GM12878 (cell line): ENCODE measurements at regions not wholly inside any gene's neighbourhood (a gene's known extent, or its start where the extent isn't known, plus 50 kb on each side); places are given as distances from the start of the nearest gene placed in this dataset.

ENCODE experiments used
- CTCF ChIP-seq, 3 experiments: IDR thresholded peaks in 2 of 3; conservative IDR thresholded peaks in 1 of 3; 2 replicates each; pipeline ENCODE4 v1.5.1; 2011; ENCODE audit warnings: low read depth in 3 of 3, low read length in 3 of 3, mild to moderate bottlenecking in 3 of 3, control low read depth in 2 of 3, moderate library complexity in 2 of 3, inconsistent platforms in 1 of 3, mixed read lengths in 1 of 3; ENCODE audit not compliant: control insufficient read depth in 2 of 3, insufficient read depth in 1 of 3; ENCODE audit errors: extremely low read depth in 1 of 3
- ESRRA ChIP-seq: IDR thresholded peaks from 2 replicates; pipeline ENCODE4 v1.6.1; 2012; ENCODE audit warnings: mild to moderate bottlenecking, low read length, improper control_type of control experiment
- EZH2 ChIP-seq: IDR thresholded peaks from 2 replicates; pipeline ENCODE4 v1.6.1; 2012; ENCODE audit warnings: low read depth, mild to moderate bottlenecking, control low read depth, inconsistent platforms, low read length, borderline replicate concordance; ENCODE audit not compliant: control insufficient read depth
- NBN ChIP-seq: fragments of 450-650 bp; IDR thresholded peaks from 2 replicates; pipeline ENCODE4 v1.6.1; 2016
- SIN3A ChIP-seq: IDR thresholded peaks from 2 replicates; pipeline ENCODE4 v1.6.1; 2012; ENCODE audit warnings: low read depth, low read length, improper control_type of control experiment
- TCF12 ChIP-seq: IDR thresholded peaks from 2 replicates; pipeline ENCODE4 v1.6.1; 2011; ENCODE audit warnings: low read depth, mild to moderate bottlenecking, low read length
- TF ChIP-seq, protein P1 (sequence below): fragments of 450-650 bp; IDR thresholded peaks from 2 replicates; pipeline ENCODE4 v1.6.1; 2017; ENCODE audit warnings: antibody characterized with exemption, mild to moderate bottlenecking, moderate library complexity
- TF ChIP-seq, protein P2 (sequence below): IDR thresholded peaks from 2 replicates; pipeline ENCODE4 v1.6.1; 2012; ENCODE audit warnings: low read depth, low read length, improper control_type of control experiment
- TF ChIP-seq, protein P3 (sequence below): IDR thresholded peaks from 2 replicates; pipeline ENCODE4 v1.6.1; 2011; ENCODE audit warnings: low read depth, low read length, improper control_type of control experiment, borderline replicate concordance

- TF ChIP-seq CTCF (IDR thresholded peaks at IDR 0.05 in 2 of 3, conservative IDR thresholded peaks at IDR 0.05 in 1 of 3; ENCODE audit: control insufficient read depth in 2 of 3, extremely low read depth in 1 of 3, insufficient read depth in 1 of 3, low read depth in 3 of 3, low read length in 3 of 3) = no peak
- TF ChIP-seq TCF12 = no peak
- TF ChIP-seq, protein P1, sequence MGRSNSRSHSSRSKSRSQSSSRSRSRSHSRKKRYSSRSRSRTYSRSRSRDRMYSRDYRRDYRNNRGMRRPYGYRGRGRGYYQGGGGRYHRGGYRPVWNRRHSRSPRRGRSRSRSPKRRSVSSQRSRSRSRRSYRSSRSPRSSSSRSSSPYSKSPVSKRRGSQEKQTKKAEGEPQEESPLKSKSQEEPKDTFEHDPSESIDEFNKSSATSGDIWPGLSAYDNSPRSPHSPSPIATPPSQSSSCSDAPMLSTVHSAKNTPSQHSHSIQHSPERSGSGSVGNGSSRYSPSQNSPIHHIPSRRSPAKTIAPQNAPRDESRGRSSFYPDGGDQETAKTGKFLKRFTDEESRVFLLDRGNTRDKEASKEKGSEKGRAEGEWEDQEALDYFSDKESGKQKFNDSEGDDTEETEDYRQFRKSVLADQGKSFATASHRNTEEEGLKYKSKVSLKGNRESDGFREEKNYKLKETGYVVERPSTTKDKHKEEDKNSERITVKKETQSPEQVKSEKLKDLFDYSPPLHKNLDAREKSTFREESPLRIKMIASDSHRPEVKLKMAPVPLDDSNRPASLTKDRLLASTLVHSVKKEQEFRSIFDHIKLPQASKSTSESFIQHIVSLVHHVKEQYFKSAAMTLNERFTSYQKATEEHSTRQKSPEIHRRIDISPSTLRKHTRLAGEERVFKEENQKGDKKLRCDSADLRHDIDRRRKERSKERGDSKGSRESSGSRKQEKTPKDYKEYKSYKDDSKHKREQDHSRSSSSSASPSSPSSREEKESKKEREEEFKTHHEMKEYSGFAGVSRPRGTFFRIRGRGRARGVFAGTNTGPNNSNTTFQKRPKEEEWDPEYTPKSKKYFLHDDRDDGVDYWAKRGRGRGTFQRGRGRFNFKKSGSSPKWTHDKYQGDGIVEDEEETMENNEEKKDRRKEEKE = no peak
- no peak for TF ChIP-seq ESRRA
- no peak for TF ChIP-seq SIN3A
- TF ChIP-seq, protein P2, sequence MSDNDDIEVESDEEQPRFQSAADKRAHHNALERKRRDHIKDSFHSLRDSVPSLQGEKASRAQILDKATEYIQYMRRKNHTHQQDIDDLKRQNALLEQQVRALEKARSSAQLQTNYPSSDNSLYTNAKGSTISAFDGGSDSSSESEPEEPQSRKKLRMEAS = no peak
- no peak for TF ChIP-seq EZH2
- TF ChIP-seq NBN = no peak
- TF ChIP-seq, protein P3, sequence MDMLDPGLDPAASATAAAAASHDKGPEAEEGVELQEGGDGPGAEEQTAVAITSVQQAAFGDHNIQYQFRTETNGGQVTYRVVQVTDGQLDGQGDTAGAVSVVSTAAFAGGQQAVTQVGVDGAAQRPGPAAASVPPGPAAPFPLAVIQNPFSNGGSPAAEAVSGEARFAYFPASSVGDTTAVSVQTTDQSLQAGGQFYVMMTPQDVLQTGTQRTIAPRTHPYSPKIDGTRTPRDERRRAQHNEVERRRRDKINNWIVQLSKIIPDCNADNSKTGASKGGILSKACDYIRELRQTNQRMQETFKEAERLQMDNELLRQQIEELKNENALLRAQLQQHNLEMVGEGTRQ = no peak
These were observed 135.6 kb upstream of the MAX start for GRCh38 chr14:65237941-65238340.
